Vagina (tissue), 2 donors: ENCODE measurements at regions not wholly inside any gene's neighbourhood (a gene's known extent, or its start where the extent isn't known, plus 50 kb on each side); places are given as distances from the start of the nearest gene placed in this dataset.

Source experiments
- POLR2A ChIP-seq, 2 donors: fragments of 450-650 bp; IDR thresholded peaks; one replicate each; pipeline ENCODE4 v1.6.1; 2017; ENCODE audit warnings: antibody characterized with exemption in 2 of 2, mild to moderate bottlenecking in 2 of 2, moderate library complexity in 2 of 2
- TF ChIP-seq, protein P1 (sequence below), 3 experiments: fragments of 450-650 bp in 2 of 3; fragments of 200-600 bp in 1 of 3; sonication (generic) in 1 of 3; IDR thresholded peaks; one replicate each; pipeline ENCODE4 v1.5.1; 2017 to 2019; ENCODE audit warnings: antibody characterized with exemption in 3 of 3, mild to moderate bottlenecking in 2 of 3, moderate library complexity in 2 of 3

DNA sequence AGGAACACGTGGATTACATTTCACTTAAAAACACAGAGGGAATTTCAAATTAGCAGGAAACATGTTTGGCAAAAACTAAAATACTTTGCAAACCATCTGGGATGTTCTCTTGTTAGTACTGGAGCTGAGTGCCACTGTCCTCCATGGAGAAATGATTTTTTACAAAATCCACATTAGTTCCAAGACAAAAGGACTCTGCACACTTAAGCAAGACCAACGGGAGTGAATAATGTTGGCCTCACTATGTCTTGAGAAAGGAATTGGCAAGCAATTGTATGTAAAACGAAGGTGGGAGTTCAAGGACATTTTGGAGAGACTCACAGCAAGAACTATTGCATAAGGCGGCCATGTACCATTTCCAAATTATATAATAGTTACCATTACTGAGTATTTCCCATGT is 547.5 kb downstream of the EBF1 start:
- TF ChIP-seq, protein P1, sequence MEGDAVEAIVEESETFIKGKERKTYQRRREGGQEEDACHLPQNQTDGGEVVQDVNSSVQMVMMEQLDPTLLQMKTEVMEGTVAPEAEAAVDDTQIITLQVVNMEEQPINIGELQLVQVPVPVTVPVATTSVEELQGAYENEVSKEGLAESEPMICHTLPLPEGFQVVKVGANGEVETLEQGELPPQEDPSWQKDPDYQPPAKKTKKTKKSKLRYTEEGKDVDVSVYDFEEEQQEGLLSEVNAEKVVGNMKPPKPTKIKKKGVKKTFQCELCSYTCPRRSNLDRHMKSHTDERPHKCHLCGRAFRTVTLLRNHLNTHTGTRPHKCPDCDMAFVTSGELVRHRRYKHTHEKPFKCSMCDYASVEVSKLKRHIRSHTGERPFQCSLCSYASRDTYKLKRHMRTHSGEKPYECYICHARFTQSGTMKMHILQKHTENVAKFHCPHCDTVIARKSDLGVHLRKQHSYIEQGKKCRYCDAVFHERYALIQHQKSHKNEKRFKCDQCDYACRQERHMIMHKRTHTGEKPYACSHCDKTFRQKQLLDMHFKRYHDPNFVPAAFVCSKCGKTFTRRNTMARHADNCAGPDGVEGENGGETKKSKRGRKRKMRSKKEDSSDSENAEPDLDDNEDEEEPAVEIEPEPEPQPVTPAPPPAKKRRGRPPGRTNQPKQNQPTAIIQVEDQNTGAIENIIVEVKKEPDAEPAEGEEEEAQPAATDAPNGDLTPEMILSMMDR (IDR thresholded peaks at IDR 0.05), result no peak
- TF ChIP-seq POLR2A (IDR thresholded peaks at IDR 0.05), result no peak
